Neural crest cell (in vitro differentiated cells): ENCODE measurements at regions not wholly inside any gene's neighbourhood (a gene's known extent, or its start where the extent isn't known, plus 50 kb on each side); places are given as distances from the start of the nearest gene placed in this dataset.

Experiments
- DNase-seq: peaks from one replicate; pipeline ENCODE4 v3.0.0; 2021; ENCODE audit warnings: low read depth, mixed read lengths, low spot score
- H3K27ac Mint-ChIP-seq: one replicate; pipeline ENCODE4 v1.8.0; 2021; ENCODE audit warnings: mild to moderate bottlenecking, mixed read lengths; ENCODE audit not compliant: unreplicated experiment
- H3K27me3 Mint-ChIP-seq: 2 replicates; pipeline ENCODE4 v1.8.0; 2021; ENCODE audit warnings: low read depth, mild to moderate bottlenecking, mixed read lengths
- H3K36me3 Mint-ChIP-seq: 2 replicates; pipeline ENCODE4 v1.8.0; 2021; ENCODE audit warnings: low read depth, mild to moderate bottlenecking, mixed read lengths
- H3K4me1 Mint-ChIP-seq: 2 replicates; pipeline ENCODE4 v1.8.0; 2021; ENCODE audit warnings: mixed read lengths
- H3K4me3 Mint-ChIP-seq: one replicate; pipeline ENCODE4 v1.8.0; 2021; ENCODE audit warnings: mild to moderate bottlenecking, mixed read lengths
- H3K9me3 Mint-ChIP-seq: 2 replicates; pipeline ENCODE4 v1.8.0; 2021; ENCODE audit warnings: mixed read lengths
- CTCF ChIP-seq: fragments of 200-600 bp; sonication (generic); conservative IDR thresholded peaks from 2 replicates; pipeline ENCODE4 v1.5.0; 2021; ENCODE audit warnings: antibody characterized with exemption, mild to moderate bottlenecking

- Mint-ChIP-seq H3K27me3 (no peaks in the 10 kb centered on the region), H3K9me3 (no peaks in the 10 kb centered on the region), H3K36me3 (no peaks in the 10 kb centered on the region), H3K27ac (no peak overlapping the region), H3K4me3 (no peak overlapping the region), H3K4me1 (no peaks in the 10 kb centered on the region)
- DNase-seq = no peak
- no peak for TF ChIP-seq CTCF
These were observed 315.0 kb downstream of the JRKL start for GRCh38 chr11:96704847-96705246.

- Mint-ChIP-seq H3K36me3 (no peaks in the 10 kb centered on the region), H3K4me3 (no peak overlapping the region), H3K4me1 (no peaks in the 10 kb centered on the region), H3K27me3 (no peaks in the 10 kb centered on the region), H3K27ac (no peak overlapping the region), H3K9me3 (no peaks in the 10 kb centered on the region)
- no peak for DNase-seq
- TF ChIP-seq CTCF = no peak
These were observed 316.9 kb downstream of the JRKL start for GRCh38 chr11:96706761-96707160.

GRCh38 chr11:96707273-96707672 is 317.5 kb downstream of the JRKL start:
- no peak for DNase-seq
- Mint-ChIP-seq H3K9me3 (no peaks in the 10 kb centered on the region), H3K27me3 (no peaks in the 10 kb centered on the region), H3K4me3 (no peak overlapping the region), H3K27ac (no peak overlapping the region), H3K36me3 (no peaks in the 10 kb centered on the region), H3K4me1 (no peaks in the 10 kb centered on the region)
- TF ChIP-seq CTCF = no peak

- no peak for TF ChIP-seq CTCF
- Mint-ChIP-seq H3K9me3 (no peaks in the 10 kb centered on the region), H3K27me3 (no peaks in the 10 kb centered on the region), H3K27ac (no peak overlapping the region), H3K4me1 (no peaks in the 10 kb centered on the region), H3K36me3 (no peaks in the 10 kb centered on the region), H3K4me3 (no peak overlapping the region)
- DNase-seq = no peak
These were observed 318.5 kb downstream of the JRKL start for GRCh38 chr11:96708219-96708878.

- no peaks in the 10 kb centered on the region for H3K4me1 Mint-ChIP-seq
- no peak for TF ChIP-seq CTCF
- no peaks in the 10 kb centered on the region for H3K9me3 Mint-ChIP-seq
- H3K36me3 Mint-ChIP-seq = no peaks in the 10 kb centered on the region
- no peaks in the 10 kb centered on the region for H3K27me3 Mint-ChIP-seq
- no peak for DNase-seq
- H3K27ac Mint-ChIP-seq = no peak overlapping the region
- no peak overlapping the region for H3K4me3 Mint-ChIP-seq
These were observed 323.5 kb downstream of the JRKL start for GRCh38 chr11:96713301-96713700.
